ENCODE measurements at regions not wholly inside any gene's neighbourhood (a gene's known extent, or its start where the extent isn't known, plus 50 kb on each side); places are given as distances from the start of the nearest gene placed in this dataset.
"Not testable (repeated sequence)": the region's sequence is repeated elsewhere in the genome, so short reads cannot be mapped to it uniquely, and the experiment has no call there.

- DNase-seq, result no peak
Observed at GRCh38 chr6:49370518-49370917, 92.5 kb downstream of the MMUT start.

DNA sequence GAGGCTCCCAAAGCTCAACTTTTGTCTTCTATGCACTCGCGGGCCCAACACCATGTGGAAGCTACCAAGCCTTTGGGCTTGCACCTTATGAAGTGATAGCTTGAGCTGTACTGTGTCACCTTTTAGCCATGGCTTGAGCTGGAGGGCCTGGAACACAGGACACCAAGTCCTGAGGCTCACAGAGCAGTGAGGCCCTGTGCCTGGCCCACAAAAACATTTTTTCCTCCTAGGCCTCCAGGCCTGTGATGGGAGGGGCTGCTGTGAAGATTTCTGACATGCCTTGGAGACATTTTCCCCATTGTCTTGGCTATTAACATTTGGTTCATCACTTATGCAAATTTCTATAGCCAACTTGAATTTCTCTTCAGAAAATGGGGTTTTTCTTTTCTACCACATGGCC, 96.5 kb downstream of the MMUT start:
- no peak for DNase-seq

GRCh38 chr6:49348561-49348960, 114.5 kb downstream of the MMUT start:
- DNase-seq, result no peak

- DNase-seq, result no peak
Observed at GRCh38 chr6:49342410-49342809, 120.6 kb downstream of the MMUT start.

- DNase-seq, result no peak
Observed at GRCh38 chr6:49341869-49342268, 121.2 kb downstream of the MMUT start.

DNA sequence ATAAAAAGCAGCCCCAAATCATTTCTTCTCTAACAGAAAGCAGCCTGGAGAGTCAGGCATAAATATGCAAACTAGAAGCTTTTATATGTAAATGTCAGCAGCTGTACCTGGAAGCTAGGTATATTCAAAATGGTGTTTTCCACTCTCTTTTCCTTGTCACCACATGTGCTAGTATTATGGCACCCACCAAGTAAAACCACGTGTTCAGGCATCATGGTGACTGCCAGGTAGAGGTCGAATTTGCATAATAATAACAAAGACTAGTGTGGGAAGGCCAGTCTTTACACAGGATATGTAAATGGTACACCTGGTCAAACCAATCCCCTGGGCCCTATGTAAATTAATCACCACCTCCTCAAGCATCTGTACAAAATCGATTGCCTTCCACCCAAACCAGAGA, 124.0 kb downstream of the MMUT start:
- DNase-seq, result no peak

DNA sequence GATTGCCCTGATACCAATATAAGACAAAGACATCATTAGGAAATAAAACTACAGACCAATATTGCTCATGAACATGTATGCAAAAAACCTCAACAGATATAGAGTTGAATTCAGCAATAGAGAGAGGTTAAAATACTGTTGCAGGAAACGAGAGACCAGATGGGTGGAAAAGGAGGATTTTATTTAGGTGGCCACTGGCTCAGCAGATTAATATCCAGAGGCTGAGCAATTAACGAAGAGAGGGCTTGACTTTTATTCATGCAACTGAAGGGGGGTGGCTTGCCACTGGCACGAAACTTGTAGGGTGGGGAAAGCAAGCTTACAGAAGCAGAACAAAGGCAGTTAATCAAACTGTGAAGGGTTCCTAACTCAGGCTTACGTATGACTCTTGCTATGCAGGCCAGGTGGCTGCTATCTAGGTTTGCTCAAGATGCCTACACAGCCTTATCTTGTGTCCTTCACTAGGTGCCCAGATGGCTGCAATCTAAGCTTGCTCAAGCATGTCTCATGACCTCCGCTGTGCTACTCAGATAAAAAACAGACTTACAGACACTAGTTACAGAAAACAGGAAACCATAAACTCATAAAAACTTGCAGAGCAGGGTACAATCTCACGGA, 126.4 kb downstream of the MMUT start:
- no peak for DNase-seq

GRCh38 chr6:49333345-49334125, 129.5 kb downstream of the MMUT start:
- DNase-seq, result no peak

- DNase-seq, result no peak
Observed at GRCh38 chr6:49332781-49333180, 130.3 kb downstream of the MMUT start.

DNA sequence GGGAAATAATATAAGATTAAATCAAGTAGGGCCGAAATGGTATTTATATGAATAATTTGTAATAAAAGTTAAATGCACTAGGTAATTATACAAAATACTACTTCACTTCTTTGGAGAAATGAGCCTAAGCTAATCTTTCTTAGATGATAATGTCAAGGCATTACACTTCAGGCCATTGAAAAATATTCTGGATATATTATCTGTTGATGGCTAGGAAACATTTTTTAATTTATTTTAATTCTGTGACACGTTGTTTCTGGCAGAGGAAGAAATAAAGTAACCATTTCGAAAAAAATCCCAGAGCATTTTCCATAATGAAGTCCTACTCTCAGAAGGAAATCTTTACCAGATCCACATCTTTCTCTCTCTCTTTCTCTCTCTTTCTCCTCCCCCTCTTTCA, 133.9 kb downstream of the MMUT start:
- no peak for DNase-seq

GRCh38 chr6:49328051-49328744, 134.9 kb downstream of the MMUT start:
- DNase-seq, result no peak

GRCh38 chr6:49327571-49327970, 135.5 kb downstream of the MMUT start:
- DNase-seq, result no peak

DNA sequence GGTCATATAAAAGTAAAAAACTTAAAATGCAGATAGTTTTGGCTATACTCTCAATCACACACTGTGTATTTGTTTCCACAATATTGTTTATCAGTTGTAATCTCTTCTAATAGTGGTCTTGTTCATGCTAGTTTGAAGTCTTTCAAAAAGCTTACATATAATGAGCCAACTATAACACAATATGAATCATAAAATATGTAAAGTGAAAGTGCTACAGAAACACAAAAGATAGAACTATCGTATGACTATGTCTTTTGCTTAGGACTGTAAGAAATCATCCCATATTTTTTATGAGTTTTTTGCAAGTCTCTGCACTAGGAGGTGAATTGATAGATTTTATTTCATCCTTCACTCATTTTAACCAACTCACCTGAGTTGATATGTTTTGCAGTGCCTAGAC, 136.0 kb downstream of the MMUT start:
- no peak for DNase-seq

DNA sequence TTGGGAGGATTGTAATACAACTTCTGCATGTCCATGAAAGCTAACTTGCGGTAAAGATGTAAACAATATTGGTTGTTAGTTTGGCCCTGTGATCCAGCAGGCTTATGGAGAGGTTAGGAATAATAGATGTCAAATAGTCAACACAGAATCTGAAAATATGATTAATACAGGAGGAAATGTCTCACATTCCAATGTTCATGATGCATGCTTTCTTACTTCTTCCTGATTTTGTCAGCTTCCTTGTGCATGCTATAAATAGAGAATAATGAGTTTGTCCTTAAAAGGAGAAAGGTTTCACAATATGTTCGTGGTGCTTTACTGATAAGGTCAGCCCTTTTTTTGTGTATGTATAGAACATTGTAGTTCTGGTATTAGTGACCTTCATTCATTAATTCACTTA, 136.7 kb downstream of the MMUT start:
- DNase-seq, result no peak

- no peak for DNase-seq
Observed at GRCh38 chr6:49325891-49326290, 137.2 kb downstream of the MMUT start.

- no peak for DNase-seq
Observed at GRCh38 chr6:49322861-49323260, 140.2 kb downstream of the MMUT start.

- DNase-seq, result no peak
Observed at GRCh38 chr6:49321561-49322072, 141.4 kb downstream of the MMUT start.

DNA sequence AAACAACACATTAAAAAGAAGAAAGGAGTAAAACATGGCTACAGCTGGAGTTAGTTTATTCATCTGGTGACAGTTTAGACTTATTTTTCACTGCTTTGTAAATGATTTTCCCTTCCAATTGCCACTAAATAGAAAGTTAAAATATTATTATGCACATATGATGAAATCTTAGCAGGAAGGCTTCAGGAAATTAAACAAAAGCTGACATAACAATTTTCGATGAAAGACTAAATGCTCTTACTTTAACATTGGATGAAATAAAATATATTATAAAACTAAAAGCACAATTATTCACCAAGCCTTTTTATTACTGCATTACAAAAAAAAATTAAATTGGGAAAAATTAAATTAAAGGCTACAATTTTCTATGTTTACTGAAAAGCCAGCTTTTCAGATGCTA, 158.0 kb downstream of the MMUT start:
- no peak for DNase-seq

DNA sequence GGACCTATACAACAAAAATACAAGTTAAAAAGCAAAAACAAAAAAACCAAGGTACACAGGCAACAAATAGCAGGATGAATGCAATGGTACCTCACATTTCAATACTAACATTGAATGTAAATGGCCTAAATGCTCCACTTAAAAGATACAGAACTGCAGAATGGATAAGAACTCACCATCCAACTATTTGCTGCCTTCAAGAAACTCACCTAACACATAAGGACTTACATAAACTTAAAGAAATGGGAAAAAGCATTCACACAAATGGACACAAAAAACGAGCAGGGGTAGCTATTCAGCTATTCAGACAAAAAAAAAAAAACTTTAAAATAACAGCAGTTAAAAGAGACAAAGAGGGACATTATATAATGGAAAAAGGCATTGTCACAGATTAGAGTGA, 158.7 kb downstream of the MMUT start:
- DNase-seq, result not testable (repeated sequence)

- DNase-seq, result no peak
Observed at GRCh38 chr6:49300911-49301310, 162.1 kb downstream of the MMUT start.

DNA sequence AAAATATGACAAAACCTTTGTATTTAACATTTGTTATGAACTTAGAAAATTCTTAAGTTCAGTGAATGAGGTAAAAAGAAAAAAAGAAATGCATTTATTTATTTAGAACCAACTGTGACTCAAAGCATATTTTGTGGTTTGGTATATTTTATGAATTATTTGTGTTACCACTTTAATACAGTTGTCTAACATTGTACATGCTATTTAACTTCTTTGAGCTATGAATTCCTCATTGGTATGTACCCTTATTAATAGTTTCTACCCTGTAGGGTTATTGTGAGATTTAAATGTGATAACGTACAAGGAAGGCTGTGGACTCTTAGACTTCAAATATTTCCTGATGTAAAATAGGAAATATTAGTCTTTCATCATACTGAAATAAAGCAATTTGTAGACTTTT, 162.6 kb downstream of the MMUT start:
- no peak for DNase-seq

GRCh38 chr6:49299279-49299678, 163.8 kb downstream of the MMUT start:
- no peak for DNase-seq

GRCh38 chr6:49284180-49284579, 178.9 kb downstream of the MMUT start:
- no peak for DNase-seq
